ENCODE measurements at regions not wholly inside any gene's neighbourhood (a gene's known extent, or its start where the extent isn't known, plus 50 kb on each side); places are given as distances from the start of the nearest gene placed in this dataset.

- CTCF ChIA-PET (ENCODE audit: partially characterized antibody): interaction anchor here (0.6 to 1.1 kb wide), 2 partner anchors 11 to 13 kb away, joined by 3 read pairs; no protein-coding TSS in a partner anchor
- no peak overlapping the region for H3K56ac ChIP-seq (replicated peaks; ENCODE audit: insufficient read length, low read depth, low read length)
- WGBS, 2 experiments (ENCODE audit: extremely low coverage in 1 of 2, insufficient coverage in 1 of 2, insufficient read length in 1 of 2, insufficient replicate concordance in 2 of 2, low coverage in 1 of 2, low lambda C conversion rate in 2 of 2, missing lambda C conversion rate in 1 of 2): 91% methylated on average over 16 of the region's 16 CpGs; no CpG with 5 or more reads in 1 of the 2 experiments
- H3K4me2 ChIP-seq (ENCODE audit: insufficient read depth in 1 of 2, low read depth in 2 of 2, low read length in 2 of 2): no peak overlapping the region
- no peak overlapping the region for H2AFZ ChIP-seq (ENCODE audit: low read length)
- H3K23ac ChIP-seq (ENCODE audit: insufficient read length): no peak overlapping the region
- H3K27ac ChIP-seq (ENCODE audit: low read depth, low read length): no peak overlapping the region
- no peaks in the 10 kb centered on the region for H3K79me1 ChIP-seq (ENCODE audit: low read depth, low read length)
- no peak overlapping the region; the same call in 1 of the 2 replicates for H4K8ac ChIP-seq (ENCODE audit: extremely low read depth, insufficient read depth, low read length)
- no peaks in the 10 kb centered on the region for H3K36me3 ChIP-seq (ENCODE audit: control insufficient read depth in 2 of 4, insufficient read depth in 4 of 4, low read length in 3 of 4)
- no peak overlapping the region for H4K5ac ChIP-seq (ENCODE audit: insufficient read length, low read depth, low read length)
- no peaks in the 10 kb centered on the region for H4K20me1 ChIP-seq (replicated peaks in 1 of 2; ENCODE audit: control insufficient read depth in 1 of 2, insufficient read depth in 2 of 2, low read length in 2 of 2)
- DNase-seq (ENCODE audit: low read depth in 1 of 2, low spot score in 2 of 2) (no peak), FAIRE-seq (no peak)
- H3K9ac ChIP-seq (replicated peaks in 1 of 4; ENCODE audit: extremely low read depth in 1 of 4, low read depth in 3 of 4, low read length in 3 of 4): no peak overlapping the region
- H2BK5ac ChIP-seq (ENCODE audit: low read depth, low read length): no peak overlapping the region
- H3K27me3 ChIP-seq (replicated peaks in 1 of 4; ENCODE audit: control insufficient read depth in 3 of 4, extremely low read depth in 1 of 4, insufficient read depth in 3 of 4, low read length in 3 of 4): no peaks in the 10 kb centered on the region
- H3K18ac ChIP-seq (ENCODE audit: extremely low read depth, low read length): no peak overlapping the region
- no peaks in the 10 kb centered on the region; the same call in 1 of the 2 replicates for H3K23me2 ChIP-seq (ENCODE audit: low read depth, low read length)
- 0 out of 4 replicates have a peak, but pooled peaks cover 0 to 4% of the 10 kb centered on the region in 2 experiments for H3K9me3 ChIP-seq (ENCODE audit: insufficient read depth in 2 of 2, low read depth in 1 of 2, low read length in 1 of 2)
- no peak overlapping the region for H2BK12ac ChIP-seq (ENCODE audit: low read depth, low read length)
- TF ChIP-seq JUN (IDR thresholded peaks at IDR 0.05; ENCODE audit: low read depth, low read length) (no peak), ATF3 (IDR thresholded peaks at IDR 0.05; ENCODE audit: insufficient read depth, low read depth, low read length) (no peak), KDM4A (IDR thresholded peaks at IDR 0.05; ENCODE audit: low read depth, low read length, severe bottlenecking) (no peak), ASH2L (IDR thresholded peaks at IDR 0.05; ENCODE audit: low read length) (no peak), RBBP5 (IDR thresholded peaks at IDR 0.05; ENCODE audit: borderline replicate concordance, low read depth, low read length) (no peak), JUND (IDR thresholded peaks at IDR 0.05; ENCODE audit: low read length) (no peak), KDM1A (IDR thresholded peaks at IDR 0.05; ENCODE audit: borderline replicate concordance, low read length) (no peak), SAP30 (IDR thresholded peaks at IDR 0.05; ENCODE audit: insufficient read depth, insufficient replicate concordance, low read length) (no peak), BACH1 (IDR thresholded peaks at IDR 0.05; ENCODE audit: low read length) (no peak)
- H3K79me2 ChIP-seq (ENCODE audit: control insufficient read depth in 1 of 2, insufficient read depth in 2 of 2, low read length in 2 of 2): no peaks in the 10 kb centered on the region
- H3K14ac ChIP-seq (ENCODE audit: insufficient read length): no peak overlapping the region
- no peak overlapping the region for H2BK15ac ChIP-seq (ENCODE audit: low read length)
- peaks cover 0 to 3% (median 0%) of the 10 kb centered on the region in 4 experiments; a peak in 1 of 7 replicates for H3K4me1 ChIP-seq (replicated peaks in 1 of 4; ENCODE audit: control insufficient read depth in 3 of 4, insufficient read depth in 4 of 4, low read length in 3 of 4)
- no peak overlapping the region for H2BK20ac ChIP-seq (ENCODE audit: low read length)
- no peak overlapping the region for H4K91ac ChIP-seq (replicated peaks; ENCODE audit: insufficient read length, low read length)
- POLR2A ChIA-PET (ENCODE audit: partially characterized antibody): no interaction called here
- no peak overlapping the region for H3K4me3 ChIP-seq (ENCODE audit: extremely low read depth in 1 of 4, insufficient read depth in 2 of 4, low read depth in 3 of 4, low read length in 4 of 4)
- no peak overlapping the region for H2AK5ac ChIP-seq (ENCODE audit: low read depth, low read length)
- no peak overlapping the region for H3K4ac ChIP-seq (replicated peaks; ENCODE audit: insufficient read length, low read depth, low read length)
- H2BK120ac ChIP-seq (replicated peaks; ENCODE audit: low read depth, low read length): no peak overlapping the region
These were observed 229.4 kb upstream of the MYT1L start for GRCh38 chr2:2560374-2561015.

Measured in H1 (cell line).